ENCODE measurements at regions not wholly inside any gene's neighbourhood (a gene's known extent, or its start where the extent isn't known, plus 50 kb on each side); places are given as distances from the start of the nearest gene placed in this dataset.

DNA sequence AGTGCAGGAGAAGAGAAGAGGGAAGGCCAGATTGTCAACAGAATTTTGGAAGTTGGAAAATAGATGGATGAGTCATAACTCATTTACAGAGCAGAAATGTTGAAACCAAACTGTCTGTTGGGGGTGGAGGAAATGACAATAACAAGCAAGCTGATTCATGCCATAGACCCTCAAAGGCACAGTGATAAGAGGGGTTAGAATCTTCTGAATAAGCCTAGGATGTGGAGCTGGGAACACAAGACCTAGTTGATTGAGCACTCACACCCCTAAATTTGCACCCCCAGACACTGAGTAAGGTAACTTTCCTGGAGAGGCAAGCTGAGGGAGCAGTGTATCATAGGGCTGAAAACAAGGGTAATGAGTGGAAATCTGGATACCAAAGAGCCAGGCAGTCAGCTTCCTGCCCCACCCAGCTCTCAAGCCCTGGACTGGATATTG is 141.4 kb downstream of the SCG2 start:
- BruUV-seq (replicated peaks), result no TSS peak
- peak overlapping the region; percentile 72 for H3K27ac ChIP-seq (ENCODE audit: low read length)
- TF ChIP-seq, protein P1, sequence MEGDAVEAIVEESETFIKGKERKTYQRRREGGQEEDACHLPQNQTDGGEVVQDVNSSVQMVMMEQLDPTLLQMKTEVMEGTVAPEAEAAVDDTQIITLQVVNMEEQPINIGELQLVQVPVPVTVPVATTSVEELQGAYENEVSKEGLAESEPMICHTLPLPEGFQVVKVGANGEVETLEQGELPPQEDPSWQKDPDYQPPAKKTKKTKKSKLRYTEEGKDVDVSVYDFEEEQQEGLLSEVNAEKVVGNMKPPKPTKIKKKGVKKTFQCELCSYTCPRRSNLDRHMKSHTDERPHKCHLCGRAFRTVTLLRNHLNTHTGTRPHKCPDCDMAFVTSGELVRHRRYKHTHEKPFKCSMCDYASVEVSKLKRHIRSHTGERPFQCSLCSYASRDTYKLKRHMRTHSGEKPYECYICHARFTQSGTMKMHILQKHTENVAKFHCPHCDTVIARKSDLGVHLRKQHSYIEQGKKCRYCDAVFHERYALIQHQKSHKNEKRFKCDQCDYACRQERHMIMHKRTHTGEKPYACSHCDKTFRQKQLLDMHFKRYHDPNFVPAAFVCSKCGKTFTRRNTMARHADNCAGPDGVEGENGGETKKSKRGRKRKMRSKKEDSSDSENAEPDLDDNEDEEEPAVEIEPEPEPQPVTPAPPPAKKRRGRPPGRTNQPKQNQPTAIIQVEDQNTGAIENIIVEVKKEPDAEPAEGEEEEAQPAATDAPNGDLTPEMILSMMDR (conservative IDR thresholded peaks at IDR 0.05; ENCODE audit: low read depth, low read length), result no peak
- no peak for TF ChIP-seq EZH2phosphoT487 (IDR thresholded peaks at IDR 0.05; ENCODE audit: borderline replicate concordance, low read length)
- no peak for TF ChIP-seq EZH2 (IDR thresholded peaks at IDR 0.05; ENCODE audit: low read length, unreplicated experiment)
- H3K9ac ChIP-seq (ENCODE audit: low read length), result no peak overlapping the region
- H3K4me1 ChIP-seq (ENCODE audit: insufficient read depth, low read length), result peaks cover 31% of the 10 kb centered on the region
- no peaks in the 10 kb centered on the region for H3F3A ChIP-seq (ENCODE audit: low read length, unreplicated experiment)
- no peaks in the 10 kb centered on the region for H4K20me1 ChIP-seq (ENCODE audit: low read length)
- ATAC-seq, result peak; percentile 79
- H3K9me3 ChIP-seq (ENCODE audit: low read length), result no peaks in the 10 kb centered on the region
- H3K4me3 ChIP-seq (ENCODE audit: low read length), result no peak overlapping the region
- H3K9me2 ChIP-seq (replicated peaks; ENCODE audit: low read length), result no peaks in the 10 kb centered on the region
- peak; percentile 72 for DNase-seq
- POLR2A ChIA-PET (ENCODE audit: unreplicated experiment), result no interaction called here
- CTCF ChIA-PET, result interaction anchor here (0.6 kb wide), 1 partner anchor 145 kb away, joined by 3 read pairs; no protein-coding TSS in a partner anchor
- no peaks in the 10 kb centered on the region for H3K36me3 ChIP-seq (ENCODE audit: low read depth, low read length)
- H3K4me2 ChIP-seq (ENCODE audit: low read length), result peak overlapping the region; percentile 68
- no peaks in the 10 kb centered on the region for H3K27me3 ChIP-seq (ENCODE audit: low read length)
- no peaks in the 10 kb centered on the region for H3K79me2 ChIP-seq (ENCODE audit: low read length)
- no peak overlapping the region for H2AFZ ChIP-seq (ENCODE audit: low read length)
- intact Hi-C loops (cut with micrococcal nuclease), result loop anchor here (5.0 kb wide), 1 partner anchor 87 kb away; no protein-coding TSS in a partner anchor

DNA sequence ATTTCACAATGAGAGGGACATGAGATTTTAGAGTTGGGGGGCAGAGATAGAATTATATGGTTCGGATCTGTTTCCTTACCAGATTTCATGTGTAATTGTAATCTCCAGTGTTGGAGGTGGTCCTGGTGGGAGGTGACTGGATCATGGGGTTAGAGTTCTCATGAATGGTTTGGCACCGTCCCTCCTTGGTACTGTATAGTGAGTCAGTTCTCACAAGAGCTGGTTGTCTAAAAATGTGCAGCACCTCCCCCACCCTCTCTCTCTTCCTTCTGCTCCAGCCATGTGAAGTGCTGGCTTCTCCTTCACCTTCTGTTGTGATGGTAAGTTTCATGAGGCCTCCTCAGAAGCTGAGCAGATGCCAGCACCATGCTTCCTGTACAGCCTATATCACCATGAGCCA is 138.1 kb downstream of the SCG2 start:
- no peak overlapping the region for H2AFZ ChIP-seq (ENCODE audit: low read length)
- no peaks in the 10 kb centered on the region for H3K36me3 ChIP-seq (ENCODE audit: low read depth, low read length)
- ChIA-PET CTCF (no interaction called here), POLR2A (ENCODE audit: unreplicated experiment) (no interaction called here)
- no peak overlapping the region for H3K4me3 ChIP-seq (ENCODE audit: low read length)
- no peaks in the 10 kb centered on the region for H3K79me2 ChIP-seq (ENCODE audit: low read length)
- peaks cover 47% of the 10 kb centered on the region for H3K4me1 ChIP-seq (ENCODE audit: insufficient read depth, low read length)
- no peak overlapping the region for H3K4me2 ChIP-seq (ENCODE audit: low read length)
- no peaks in the 10 kb centered on the region for H3F3A ChIP-seq (ENCODE audit: low read length, unreplicated experiment)
- H4K20me1 ChIP-seq (ENCODE audit: low read length), result no peaks in the 10 kb centered on the region
- BruUV-seq (replicated peaks), result no TSS peak
- ATAC-seq (no peak), DNase-seq (no peak)
- TF ChIP-seq, protein P1 (conservative IDR thresholded peaks at IDR 0.05; ENCODE audit: low read depth, low read length), result no peak
- TF ChIP-seq EZH2 (IDR thresholded peaks at IDR 0.05; ENCODE audit: low read length, unreplicated experiment) (no peak), EZH2phosphoT487 (IDR thresholded peaks at IDR 0.05; ENCODE audit: borderline replicate concordance, low read length) (no peak)
- no peaks in the 10 kb centered on the region for H3K27me3 ChIP-seq (ENCODE audit: low read length)
- no peaks in the 10 kb centered on the region for H3K9me2 ChIP-seq (replicated peaks; ENCODE audit: low read length)
- no peak overlapping the region for H3K27ac ChIP-seq (ENCODE audit: low read length)
- H3K9me3 ChIP-seq (ENCODE audit: low read length), result no peaks in the 10 kb centered on the region
- H3K9ac ChIP-seq (ENCODE audit: low read length), result no peak overlapping the region
- intact Hi-C loops (cut with micrococcal nuclease), result loop anchor here (5.0 kb wide), 1 partner anchor 83 kb away; no protein-coding TSS in a partner anchor

DNA sequence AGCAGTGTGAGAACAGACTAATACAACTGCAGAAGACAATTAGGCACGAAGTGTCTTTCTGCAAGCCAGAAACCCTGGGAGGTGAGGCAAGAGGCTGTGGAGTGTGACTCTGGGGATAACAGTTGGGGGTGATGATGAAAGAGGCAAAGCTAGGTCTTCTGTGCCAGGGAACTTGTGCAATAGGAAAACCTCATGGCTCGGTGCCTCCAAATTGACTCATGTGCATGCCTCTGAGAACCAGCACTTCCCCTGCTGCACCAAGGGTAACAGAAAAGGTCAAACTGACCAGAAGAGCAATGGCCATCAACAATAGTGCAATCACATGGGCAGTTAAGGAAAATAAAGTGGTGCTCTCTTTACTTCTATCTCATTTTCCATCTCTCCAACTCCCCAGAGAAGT is 136.4 kb downstream of the SCG2 start:
- no peak overlapping the region for H2AFZ ChIP-seq (ENCODE audit: low read length)
- DNase-seq, result peak; percentile 92
- H3K9ac ChIP-seq (ENCODE audit: low read length), result no peak overlapping the region
- no peak overlapping the region for H3K27ac ChIP-seq (ENCODE audit: low read length)
- no peaks in the 10 kb centered on the region for H3K36me3 ChIP-seq (ENCODE audit: low read depth, low read length)
- no peaks in the 10 kb centered on the region for H3K27me3 ChIP-seq (ENCODE audit: low read length)
- peak; percentile 43 for ATAC-seq
- ChIA-PET CTCF (no interaction called here), POLR2A (ENCODE audit: unreplicated experiment) (no interaction called here)
- no peaks in the 10 kb centered on the region for H3F3A ChIP-seq (ENCODE audit: low read length, unreplicated experiment)
- peaks cover 30% of the 10 kb centered on the region for H3K4me1 ChIP-seq (ENCODE audit: insufficient read depth, low read length)
- H3K9me2 ChIP-seq (replicated peaks; ENCODE audit: low read length), result no peaks in the 10 kb centered on the region
- intact Hi-C loops (cut with micrococcal nuclease), result no loop called here
- no peak for TF ChIP-seq EZH2phosphoT487 (IDR thresholded peaks at IDR 0.05; ENCODE audit: borderline replicate concordance, low read length)
- no peaks in the 10 kb centered on the region for H3K79me2 ChIP-seq (ENCODE audit: low read length)
- H3K4me2 ChIP-seq (ENCODE audit: low read length), result no peak overlapping the region
- no peak overlapping the region for H3K4me3 ChIP-seq (ENCODE audit: low read length)
- no peaks in the 10 kb centered on the region for H4K20me1 ChIP-seq (ENCODE audit: low read length)
- H3K9me3 ChIP-seq (ENCODE audit: low read length), result no peaks in the 10 kb centered on the region
- no TSS peak for BruUV-seq (replicated peaks)

Data from PC-3 (cell line).